NT2/D1 (cell line): ENCODE measurements at regions not wholly inside any gene's neighbourhood (a gene's known extent, or its start where the extent isn't known, plus 50 kb on each side); places are given as distances from the start of the nearest gene placed in this dataset.

Experiments used
- DNase-seq: peaks from one replicate; pipeline ENCODE4 v3.0.0-alpha.2; 2011; ENCODE audit warnings: low read depth, low spot score
- H3K27me3 ChIP-seq: 2 replicates; pipeline ENCODE4 v1.6.0; 2011; ENCODE audit warnings: mild to moderate bottlenecking; ENCODE audit not compliant: insufficient read length, insufficient read depth
- H3K36me3 ChIP-seq: 2 replicates; pipeline ENCODE4 v1.6.1; 2011; ENCODE audit warnings: mild to moderate bottlenecking, low read length, mixed read lengths; ENCODE audit not compliant: insufficient read depth, insufficient read length
- H3K4me1 ChIP-seq: 2 replicates; pipeline ENCODE4 v1.5.1; 2011; ENCODE audit not compliant: insufficient read depth, insufficient read length
- H3K4me3 ChIP-seq: 2 replicates; pipeline ENCODE4 v1.5.1; 2011; ENCODE audit warnings: low read depth; ENCODE audit not compliant: insufficient read length
- H3K9ac ChIP-seq: 2 replicates; pipeline ENCODE4 v1.6.0; 2011; ENCODE audit warnings: low read depth; ENCODE audit not compliant: insufficient read length
- H3K9me3 ChIP-seq: 2 replicates; pipeline ENCODE4 v1.5.1; 2011; ENCODE audit warnings: mild to moderate bottlenecking, low read length; ENCODE audit not compliant: insufficient read depth
- SUZ12 ChIP-seq: IDR thresholded peaks from 2 replicates; pipeline ENCODE4 v1.6.1; 2011; ENCODE audit not compliant: insufficient read length, insufficient read depth; ENCODE audit errors: extremely low read depth
- YY1 ChIP-seq: IDR thresholded peaks from 2 replicates; pipeline ENCODE4 v1.6.1; 2011; ENCODE audit not compliant: insufficient read length, insufficient read depth
- ZNF274 ChIP-seq: IDR thresholded peaks from 2 replicates; pipeline ENCODE4 v1.6.1; 2011; ENCODE audit warnings: mild to moderate bottlenecking, low read depth, low read length

DNA sequence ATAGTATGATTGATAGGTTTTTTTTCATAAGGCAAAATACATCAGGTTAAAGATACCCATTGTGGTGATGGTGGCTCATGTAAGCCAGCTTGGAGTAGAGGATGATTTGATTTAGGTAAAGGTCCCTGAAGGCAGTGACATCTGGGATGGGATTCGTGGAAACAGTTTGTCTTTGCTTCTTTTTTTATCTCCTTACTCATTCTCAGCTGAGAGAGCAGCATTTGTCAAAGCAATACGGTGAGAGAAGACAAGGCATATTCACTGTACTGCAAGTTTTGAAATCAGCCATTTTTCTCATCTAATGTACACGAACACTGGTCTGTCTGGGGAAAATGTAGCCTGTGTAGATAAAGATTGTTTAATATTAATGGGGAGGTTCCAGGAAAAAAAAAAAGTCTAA lies 749.1 kb downstream of the SQOR start:
- no peaks in the 10 kb centered on the region for H3K4me1 ChIP-seq
- H3K9ac ChIP-seq, result no peak overlapping the region
- no peaks in the 10 kb centered on the region for H3K27me3 ChIP-seq
- no peak for TF ChIP-seq SUZ12
- no peak for TF ChIP-seq YY1
- TF ChIP-seq ZNF274, result no peak
- H3K36me3 ChIP-seq, result no peaks in the 10 kb centered on the region
- H3K9me3 ChIP-seq, result no peaks in the 10 kb centered on the region
- DNase-seq, result no peak
- H3K4me3 ChIP-seq, result no peak overlapping the region

DNA sequence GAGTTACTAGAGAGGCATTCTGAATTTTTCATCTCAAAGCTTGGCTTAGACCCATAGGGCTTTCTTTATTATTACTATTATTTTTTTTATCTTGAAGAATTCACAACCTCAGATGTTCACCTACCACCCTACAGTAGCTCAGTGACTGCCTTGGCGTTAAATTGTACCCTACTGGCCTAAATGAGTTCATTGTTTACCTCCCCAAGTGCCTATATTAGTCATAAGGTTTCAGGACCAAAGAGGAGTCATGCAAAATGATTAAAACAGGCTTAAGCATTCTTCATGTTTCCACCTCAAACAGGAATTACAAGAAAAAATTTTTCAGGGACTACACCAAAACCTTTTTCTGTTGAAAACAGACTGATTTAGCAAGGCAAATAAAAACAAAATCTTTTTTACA lies 751.5 kb downstream of the SQOR start:
- H3K9ac ChIP-seq, result no peak overlapping the region
- no peaks in the 10 kb centered on the region for H3K36me3 ChIP-seq
- H3K27me3 ChIP-seq, result no peaks in the 10 kb centered on the region
- H3K4me3 ChIP-seq, result no peak overlapping the region
- no peak for TF ChIP-seq ZNF274
- TF ChIP-seq YY1, result no peak
- no peak for TF ChIP-seq SUZ12
- DNase-seq, result no peak
- no peaks in the 10 kb centered on the region for H3K9me3 ChIP-seq
- no peaks in the 10 kb centered on the region for H3K4me1 ChIP-seq

DNA sequence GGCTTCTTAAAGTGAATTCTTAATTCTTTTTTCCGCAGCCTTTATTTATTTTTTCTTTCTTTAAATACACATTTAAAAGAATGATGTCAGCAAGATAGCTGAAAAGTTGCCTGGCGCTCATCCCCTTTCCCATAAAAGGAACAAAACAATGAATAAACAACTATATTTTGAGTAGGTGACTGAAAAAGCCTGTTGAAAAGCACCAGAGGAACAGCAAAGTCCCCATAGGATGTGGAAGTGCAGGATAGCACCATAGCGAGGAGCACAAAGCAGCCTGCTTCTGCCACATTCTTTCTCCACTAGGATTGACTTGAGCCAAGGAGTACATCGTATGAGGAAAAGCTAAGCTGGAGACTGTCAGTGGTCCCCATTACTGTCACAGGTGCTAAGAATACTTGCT lies 754.9 kb downstream of the SQOR start:
- no peak overlapping the region for H3K4me3 ChIP-seq
- H3K27me3 ChIP-seq, result no peaks in the 10 kb centered on the region
- no peaks in the 10 kb centered on the region for H3K9me3 ChIP-seq
- H3K9ac ChIP-seq, result no peak overlapping the region
- TF ChIP-seq YY1 (no peak), ZNF274 (no peak), SUZ12 (no peak)
- no peaks in the 10 kb centered on the region for H3K36me3 ChIP-seq
- DNase-seq, result no peak
- H3K4me1 ChIP-seq, result no peaks in the 10 kb centered on the region

DNA sequence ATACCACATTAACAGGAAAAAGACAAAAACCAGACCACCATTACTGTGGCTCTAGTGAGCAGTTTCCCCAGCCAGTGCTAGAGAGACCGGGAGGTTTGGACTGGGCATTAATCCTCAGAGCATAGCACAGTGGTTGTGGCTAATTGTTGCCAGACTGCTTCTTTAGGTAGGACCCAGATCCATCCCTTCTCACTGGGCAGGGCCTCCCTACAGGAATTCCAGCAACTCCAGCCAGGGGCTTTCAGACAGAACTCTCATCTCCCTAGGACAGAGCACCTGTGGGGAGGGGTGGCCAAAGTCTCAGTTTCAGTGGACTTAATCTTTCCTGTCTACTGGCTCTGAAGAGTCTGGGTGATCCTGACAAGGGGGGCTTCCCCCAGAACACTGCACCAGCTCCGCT lies 759.6 kb downstream of the SQOR start:
- TF ChIP-seq SUZ12, result no peak
- no peak for TF ChIP-seq ZNF274
- no peak for TF ChIP-seq YY1
- Histone ChIP-seq H3K4me1 (no peaks in the 10 kb centered on the region), H3K9me3 (no peaks in the 10 kb centered on the region), H3K9ac (no peak overlapping the region), H3K27me3 (no peaks in the 10 kb centered on the region), H3K4me3 (no peak overlapping the region), H3K36me3 (no peaks in the 10 kb centered on the region)
- no peak for DNase-seq

DNA sequence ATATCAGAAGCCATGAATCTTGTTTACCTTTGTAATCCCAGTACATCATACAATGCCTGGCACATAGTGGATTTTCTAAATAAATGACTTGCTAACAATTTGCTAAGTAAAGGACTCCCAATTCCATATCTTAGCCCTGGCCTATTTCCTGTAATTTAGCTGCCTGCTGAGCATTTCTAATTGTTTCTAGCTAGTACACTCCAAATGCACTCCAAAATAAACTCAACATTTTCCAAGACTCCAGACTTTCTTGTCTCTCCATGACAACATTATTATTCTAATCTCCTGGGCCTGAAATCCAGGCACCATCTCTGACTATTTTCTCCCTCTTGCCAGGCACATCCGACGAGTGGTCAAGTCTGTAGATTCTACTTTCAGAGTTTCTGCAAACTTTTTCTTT lies 773.5 kb downstream of the SQOR start:
- no peaks in the 10 kb centered on the region for H3K4me1 ChIP-seq
- no peaks in the 10 kb centered on the region for H3K36me3 ChIP-seq
- DNase-seq, result no peak
- H3K4me3 ChIP-seq, result no peak overlapping the region
- H3K27me3 ChIP-seq, result no peaks in the 10 kb centered on the region
- TF ChIP-seq ZNF274, result no peak
- TF ChIP-seq YY1, result no peak
- TF ChIP-seq SUZ12, result no peak
- no peaks in the 10 kb centered on the region for H3K9me3 ChIP-seq
- no peak overlapping the region for H3K9ac ChIP-seq

DNA sequence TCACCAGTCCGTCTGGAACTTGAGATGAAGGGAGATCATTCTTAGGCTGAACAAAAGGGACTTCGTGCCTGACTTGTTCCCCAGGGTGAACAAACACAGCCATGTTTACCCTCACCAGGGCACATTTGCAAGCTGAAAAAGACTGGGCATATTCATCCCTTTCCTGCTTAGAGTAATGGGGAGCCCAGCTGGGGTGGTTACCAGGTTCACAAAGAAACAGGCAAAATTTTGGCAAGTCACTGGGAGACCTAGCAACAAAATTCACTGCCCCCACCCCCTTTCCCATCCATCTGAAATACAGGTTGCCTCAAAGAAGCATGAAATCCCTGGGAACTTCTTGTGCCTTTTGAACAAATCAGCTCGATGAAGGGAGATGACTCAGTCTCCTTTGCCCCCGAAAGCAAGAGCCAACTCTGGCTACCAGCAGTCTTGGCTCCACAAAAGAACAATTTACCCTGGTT lies 775.0 kb downstream of the SQOR start:
- H3K9ac ChIP-seq, result no peak overlapping the region
- H3K4me1 ChIP-seq, result no peaks in the 10 kb centered on the region
- no peak for TF ChIP-seq ZNF274
- TF ChIP-seq SUZ12, result no peak
- no peak for TF ChIP-seq YY1
- no peak for DNase-seq
- no peak overlapping the region for H3K4me3 ChIP-seq
- no peaks in the 10 kb centered on the region for H3K27me3 ChIP-seq
- no peaks in the 10 kb centered on the region for H3K9me3 ChIP-seq
- no peaks in the 10 kb centered on the region for H3K36me3 ChIP-seq

DNA sequence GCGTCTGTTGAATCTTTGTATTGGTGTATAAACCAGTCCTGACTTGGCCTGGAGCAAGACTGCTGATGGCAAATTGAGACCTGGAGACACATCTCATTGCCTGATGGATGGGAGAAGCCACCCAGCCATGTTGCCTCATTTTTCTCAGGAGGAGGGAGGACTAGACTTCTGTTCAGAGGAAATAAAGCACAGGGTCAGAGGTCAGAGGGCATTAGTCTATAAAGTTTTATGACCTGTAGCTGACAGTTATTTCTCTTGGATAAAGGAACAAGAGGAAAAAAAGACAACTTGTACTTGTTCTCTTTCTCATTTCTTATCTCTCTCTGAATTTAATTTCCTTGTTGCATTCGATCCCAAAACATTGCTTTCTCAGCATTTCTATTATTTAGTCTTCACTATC lies 775.9 kb downstream of the SQOR start:
- H3K27me3 ChIP-seq, result no peaks in the 10 kb centered on the region
- no peaks in the 10 kb centered on the region for H3K36me3 ChIP-seq

DNA sequence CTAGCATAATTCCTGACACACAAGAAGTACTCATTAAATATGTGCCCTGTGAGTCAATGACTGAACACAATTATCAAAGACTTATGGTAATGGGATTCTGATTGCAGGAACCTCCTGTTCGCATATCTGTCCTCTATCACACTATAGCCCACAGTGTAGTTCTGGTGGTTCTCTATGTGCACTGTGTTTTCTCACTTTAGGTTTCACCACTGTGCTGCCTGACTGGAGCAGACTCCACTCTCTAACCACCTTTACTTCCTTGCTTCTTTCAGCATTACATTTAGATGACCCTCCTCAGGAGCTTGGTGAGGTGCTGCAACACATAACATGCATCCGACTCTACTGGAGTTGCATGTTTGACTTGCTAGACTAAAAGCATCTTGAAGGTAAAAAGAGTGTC lies 777.1 kb downstream of the SQOR start:
- H3K4me1 ChIP-seq, result no peaks in the 10 kb centered on the region
- H3K9ac ChIP-seq, result no peak overlapping the region
- no peak for DNase-seq
- H3K27me3 ChIP-seq, result no peaks in the 10 kb centered on the region
- no peak overlapping the region for H3K4me3 ChIP-seq
- no peaks in the 10 kb centered on the region for H3K9me3 ChIP-seq
- H3K36me3 ChIP-seq, result no peaks in the 10 kb centered on the region
- no peak for TF ChIP-seq ZNF274

More for the DNA sequence above, 775.9 kb downstream of the SQOR start:
- Histone ChIP-seq H3K4me3 (no peak overlapping the region), H3K4me1 (no peaks in the 10 kb centered on the region), H3K9ac (no peak overlapping the region), H3K9me3 (no peaks in the 10 kb centered on the region)
- no peak for TF ChIP-seq SUZ12
- no peak for DNase-seq
